Type B pancreatic cell (in vitro differentiated cells): ENCODE measurements at regions not wholly inside any gene's neighbourhood (a gene's known extent, or its start where the extent isn't known, plus 50 kb on each side); places are given as distances from the start of the nearest gene placed in this dataset.

Experiments used
- DNase-seq: peaks from one replicate; pipeline ENCODE4 v3.0.0; 2021; ENCODE audit warnings: mixed read lengths; ENCODE audit not compliant: unreplicated experiment; ENCODE audit errors: extremely low spot score
- H3K27ac Mint-ChIP-seq: 2 replicates; pipeline ENCODE4 v1.8.0; 2021; ENCODE audit warnings: mild to moderate bottlenecking, mixed read lengths
- H3K27me3 Mint-ChIP-seq: 2 replicates; pipeline ENCODE4 v1.8.0; 2021; ENCODE audit warnings: mixed read lengths
- H3K36me3 Mint-ChIP-seq: 2 replicates; pipeline ENCODE4 v1.8.0; 2021; ENCODE audit warnings: mixed read lengths
- H3K4me1 Mint-ChIP-seq: one replicate; pipeline ENCODE4 v1.8.0; 2021; ENCODE audit warnings: mixed read lengths; ENCODE audit not compliant: unreplicated experiment
- H3K4me3 Mint-ChIP-seq: 2 replicates; pipeline ENCODE4 v1.8.0; 2021; ENCODE audit warnings: mild to moderate bottlenecking, mixed read lengths
- H3K9me3 Mint-ChIP-seq: 2 replicates; pipeline ENCODE4 v1.8.0; 2021; ENCODE audit warnings: mixed read lengths
- TF ChIP-seq, protein P1 (sequence below): fragments of 200-600 bp; sonication (generic); conservative IDR thresholded peaks from 2 replicates; pipeline ENCODE4 v1.5.0; 2021; ENCODE audit warnings: antibody characterized with exemption, mild to moderate bottlenecking

DNA sequence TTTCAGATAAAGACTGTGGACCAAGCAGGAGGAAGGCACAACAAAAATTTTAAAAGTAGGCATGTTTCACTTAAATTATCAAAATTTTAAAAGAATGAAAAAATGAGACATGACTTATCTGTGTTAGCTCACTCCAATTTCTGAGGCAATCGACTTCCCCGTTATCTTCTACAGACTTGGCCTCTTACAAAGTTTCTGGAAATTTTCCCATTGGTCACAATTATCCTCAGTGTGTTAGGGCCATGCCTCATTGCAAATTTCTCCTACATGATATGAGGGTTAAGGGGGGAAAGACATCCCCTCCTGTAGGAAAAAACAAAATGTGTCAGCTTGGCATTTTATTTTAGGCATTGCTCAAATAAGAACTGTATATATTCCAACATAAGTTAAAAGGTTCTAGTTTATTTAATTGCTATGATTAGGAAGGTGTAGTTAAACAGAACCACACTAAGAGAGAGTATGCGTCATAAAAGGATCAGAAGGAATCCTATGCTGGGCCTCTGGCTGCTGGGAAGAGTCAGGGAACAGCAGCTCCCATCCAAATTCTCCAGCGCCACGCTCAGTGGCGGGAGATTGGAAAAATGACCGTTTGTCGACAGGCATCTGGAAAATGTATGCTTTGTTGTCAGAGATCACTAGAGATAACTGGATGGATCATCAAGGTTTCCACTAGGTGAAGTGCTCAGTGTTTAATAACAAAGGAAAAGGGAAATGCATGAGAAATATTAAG lies 463.6 kb upstream of the NR2F2 start:
- H3K36me3 Mint-ChIP-seq: peaks cover 5% of the 10 kb centered on the region
- TF ChIP-seq, protein P1, sequence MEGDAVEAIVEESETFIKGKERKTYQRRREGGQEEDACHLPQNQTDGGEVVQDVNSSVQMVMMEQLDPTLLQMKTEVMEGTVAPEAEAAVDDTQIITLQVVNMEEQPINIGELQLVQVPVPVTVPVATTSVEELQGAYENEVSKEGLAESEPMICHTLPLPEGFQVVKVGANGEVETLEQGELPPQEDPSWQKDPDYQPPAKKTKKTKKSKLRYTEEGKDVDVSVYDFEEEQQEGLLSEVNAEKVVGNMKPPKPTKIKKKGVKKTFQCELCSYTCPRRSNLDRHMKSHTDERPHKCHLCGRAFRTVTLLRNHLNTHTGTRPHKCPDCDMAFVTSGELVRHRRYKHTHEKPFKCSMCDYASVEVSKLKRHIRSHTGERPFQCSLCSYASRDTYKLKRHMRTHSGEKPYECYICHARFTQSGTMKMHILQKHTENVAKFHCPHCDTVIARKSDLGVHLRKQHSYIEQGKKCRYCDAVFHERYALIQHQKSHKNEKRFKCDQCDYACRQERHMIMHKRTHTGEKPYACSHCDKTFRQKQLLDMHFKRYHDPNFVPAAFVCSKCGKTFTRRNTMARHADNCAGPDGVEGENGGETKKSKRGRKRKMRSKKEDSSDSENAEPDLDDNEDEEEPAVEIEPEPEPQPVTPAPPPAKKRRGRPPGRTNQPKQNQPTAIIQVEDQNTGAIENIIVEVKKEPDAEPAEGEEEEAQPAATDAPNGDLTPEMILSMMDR: no peak
- no peaks in the 10 kb centered on the region for H3K27me3 Mint-ChIP-seq
- no peak overlapping the region for H3K27ac Mint-ChIP-seq
- peaks cover 25% of the 10 kb centered on the region for H3K4me1 Mint-ChIP-seq
- peak overlapping the region; percentile 75 for H3K4me3 Mint-ChIP-seq
- peaks cover 8% of the 10 kb centered on the region for H3K9me3 Mint-ChIP-seq
- DNase-seq: no peak

DNA sequence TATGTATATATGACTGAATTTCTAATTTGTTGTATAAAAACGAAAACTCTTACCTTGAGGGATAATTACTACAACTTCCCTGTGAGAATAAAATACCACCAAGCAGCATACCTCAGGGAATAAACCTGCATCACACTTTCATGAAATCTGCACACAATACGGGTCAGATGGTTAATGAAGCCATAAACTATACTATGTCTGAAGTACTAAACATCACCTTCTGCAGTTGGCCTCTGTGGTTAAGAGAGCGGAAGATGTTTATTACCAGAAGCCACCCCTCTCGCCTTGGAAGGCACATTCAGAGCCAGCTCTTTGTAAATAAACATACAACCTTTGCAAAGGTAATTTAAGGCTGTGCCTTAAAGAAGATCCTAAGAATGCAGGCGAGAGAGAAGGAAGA lies 462.1 kb upstream of the NR2F2 start:
- Mint-ChIP-seq H3K27me3 (no peaks in the 10 kb centered on the region), H3K9me3 (peaks cover 4% of the 10 kb centered on the region), H3K27ac (peak overlapping the region; percentile 42), H3K4me1 (peaks cover 27% of the 10 kb centered on the region), H3K4me3 (peak overlapping the region; percentile 59), H3K36me3 (peaks cover 5% of the 10 kb centered on the region)
- no peak for DNase-seq
- TF ChIP-seq, protein P1: no peak

DNA sequence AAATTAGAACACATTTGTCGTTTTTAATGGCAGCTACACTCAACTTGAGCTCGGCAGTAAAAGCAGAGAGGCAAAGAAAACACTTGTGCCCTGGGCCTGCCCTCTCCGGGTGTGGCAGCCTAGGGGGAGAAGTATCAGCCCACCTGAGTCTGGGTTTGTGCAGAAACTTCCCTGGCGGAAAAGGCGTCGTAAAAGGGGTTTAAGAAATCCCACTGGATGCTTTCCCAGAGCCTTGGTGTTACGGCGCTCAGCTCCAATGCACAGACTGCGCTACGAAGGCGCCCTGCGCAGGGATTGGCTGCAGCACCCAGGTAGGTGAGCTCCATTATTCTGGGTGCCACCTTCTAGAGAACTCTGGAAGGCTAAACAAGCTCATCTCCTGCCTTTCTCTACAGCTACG lies 461.5 kb upstream of the NR2F2 start:
- Mint-ChIP-seq H3K9me3 (peaks cover 4% of the 10 kb centered on the region), H3K27ac (peak overlapping the region; percentile 62), H3K4me1 (peaks cover 32% of the 10 kb centered on the region), H3K4me3 (peak overlapping the region; percentile 59), H3K27me3 (no peaks in the 10 kb centered on the region), H3K36me3 (peaks cover 5% of the 10 kb centered on the region)
- DNase-seq: no peak
- TF ChIP-seq, protein P1: no peak

DNA sequence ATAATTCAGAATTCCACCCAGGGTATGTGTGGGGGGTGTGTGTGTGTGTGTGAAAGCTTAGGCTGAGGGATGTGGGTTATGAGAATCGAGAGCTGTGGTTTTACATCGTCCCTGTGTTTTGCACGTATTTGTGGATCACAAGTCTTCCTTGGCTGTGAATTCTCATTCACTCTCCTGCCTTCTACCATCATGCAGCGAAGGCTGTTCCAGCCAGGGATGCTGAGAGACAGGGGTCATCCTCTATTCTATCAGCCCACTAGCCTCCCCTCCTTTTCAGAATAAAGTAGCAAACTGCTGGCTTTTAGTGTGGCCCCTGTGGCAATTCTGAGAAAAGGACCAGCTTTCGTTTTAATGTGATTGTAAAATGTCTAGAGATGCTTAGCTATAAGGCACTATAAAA lies 460.6 kb upstream of the NR2F2 start:
- peaks cover 4% of the 10 kb centered on the region for H3K9me3 Mint-ChIP-seq
- H3K27me3 Mint-ChIP-seq: no peaks in the 10 kb centered on the region
- H3K4me1 Mint-ChIP-seq: peaks cover 41% of the 10 kb centered on the region
- H3K27ac Mint-ChIP-seq: peak overlapping the region; percentile 62
- no peak for DNase-seq
- peaks cover 5% of the 10 kb centered on the region for H3K36me3 Mint-ChIP-seq
- peak overlapping the region; percentile 48 for H3K4me3 Mint-ChIP-seq
- TF ChIP-seq, protein P1: no peak

DNA sequence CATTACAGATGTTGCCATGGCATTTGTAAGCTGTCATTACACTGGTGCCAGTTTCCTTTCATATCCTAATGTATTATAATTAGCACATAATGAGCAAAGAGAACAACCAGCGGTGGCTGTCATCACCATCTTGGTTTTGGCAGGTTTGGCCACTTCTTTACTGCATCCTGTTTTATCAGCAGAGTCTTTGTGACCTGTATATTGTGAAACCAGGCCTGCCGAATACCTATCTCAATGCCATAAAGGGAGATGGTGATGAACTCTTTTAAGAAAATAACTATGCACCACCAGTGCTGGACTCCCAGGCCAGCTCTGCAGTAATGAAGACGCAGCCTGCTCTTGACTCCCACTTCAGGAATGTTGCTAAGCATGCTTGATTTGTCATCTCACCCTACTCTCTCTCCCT lies 458.1 kb upstream of the NR2F2 start:
- DNase-seq: no peak

More for the DNA sequence above, 458.1 kb upstream of the NR2F2 start:
- Mint-ChIP-seq H3K4me3 (peak overlapping the region; percentile 78), H3K9me3 (peaks cover 4% of the 10 kb centered on the region), H3K27ac (peak overlapping the region; percentile 95), H3K27me3 (no peaks in the 10 kb centered on the region), H3K4me1 (peaks cover 39% of the 10 kb centered on the region), H3K36me3 (peaks cover 5% of the 10 kb centered on the region)
- TF ChIP-seq, protein P1: no peak
